ENCODE measurements at regions not wholly inside any gene's neighbourhood (a gene's known extent, or its start where the extent isn't known, plus 50 kb on each side); places are given as distances from the start of the nearest gene placed in this dataset.

DNA sequence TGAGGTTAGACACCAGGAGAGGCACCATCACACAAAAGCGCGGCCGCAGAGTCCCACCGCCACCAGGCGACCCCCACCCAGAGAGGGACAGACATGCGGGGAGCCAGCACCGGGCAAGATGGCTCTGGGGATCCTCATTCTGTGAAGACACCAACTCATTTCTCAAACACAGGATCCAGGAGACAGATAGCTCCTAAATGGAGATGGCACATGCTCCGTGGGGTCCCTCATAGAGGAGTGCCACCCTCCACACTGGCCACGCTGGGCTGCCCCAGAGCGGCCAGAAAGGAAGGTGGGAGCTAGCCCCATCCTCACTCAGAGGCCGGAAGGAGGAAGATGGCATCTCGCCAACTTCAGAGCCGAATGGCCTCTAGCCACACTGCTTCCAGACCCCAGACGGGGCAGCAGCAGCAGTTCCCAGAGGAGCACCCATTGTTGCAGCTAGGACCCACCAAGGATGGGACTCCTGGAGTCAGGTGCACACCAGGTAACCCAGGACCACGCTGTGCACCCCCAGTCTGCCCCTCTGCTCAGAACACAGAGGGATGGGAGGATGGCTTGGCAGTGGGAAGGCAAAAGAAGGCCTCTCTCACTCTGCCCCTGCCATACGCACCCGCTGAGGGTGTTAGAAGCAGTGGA, 78.6 kb downstream of the ZIC5 start:
- TF ChIP-seq, protein P1, sequence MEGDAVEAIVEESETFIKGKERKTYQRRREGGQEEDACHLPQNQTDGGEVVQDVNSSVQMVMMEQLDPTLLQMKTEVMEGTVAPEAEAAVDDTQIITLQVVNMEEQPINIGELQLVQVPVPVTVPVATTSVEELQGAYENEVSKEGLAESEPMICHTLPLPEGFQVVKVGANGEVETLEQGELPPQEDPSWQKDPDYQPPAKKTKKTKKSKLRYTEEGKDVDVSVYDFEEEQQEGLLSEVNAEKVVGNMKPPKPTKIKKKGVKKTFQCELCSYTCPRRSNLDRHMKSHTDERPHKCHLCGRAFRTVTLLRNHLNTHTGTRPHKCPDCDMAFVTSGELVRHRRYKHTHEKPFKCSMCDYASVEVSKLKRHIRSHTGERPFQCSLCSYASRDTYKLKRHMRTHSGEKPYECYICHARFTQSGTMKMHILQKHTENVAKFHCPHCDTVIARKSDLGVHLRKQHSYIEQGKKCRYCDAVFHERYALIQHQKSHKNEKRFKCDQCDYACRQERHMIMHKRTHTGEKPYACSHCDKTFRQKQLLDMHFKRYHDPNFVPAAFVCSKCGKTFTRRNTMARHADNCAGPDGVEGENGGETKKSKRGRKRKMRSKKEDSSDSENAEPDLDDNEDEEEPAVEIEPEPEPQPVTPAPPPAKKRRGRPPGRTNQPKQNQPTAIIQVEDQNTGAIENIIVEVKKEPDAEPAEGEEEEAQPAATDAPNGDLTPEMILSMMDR (IDR thresholded peaks at IDR 0.05; ENCODE audit: low read depth, low read length): no peak
- TF ChIP-seq MYC (IDR thresholded peaks at IDR 0.05; ENCODE audit: low read depth, low read length): no peak
- TF ChIP-seq MAX (IDR thresholded peaks at IDR 0.05; ENCODE audit: low read depth, low read length): no peak
- no peak for TF ChIP-seq POLR2A (IDR thresholded peaks at IDR 0.05; ENCODE audit: extremely low read depth, insufficient read length)
- no peak overlapping the region for H3K4me3 ChIP-seq (ENCODE audit: low read depth, low read length)
- no peak for DNase-seq (ENCODE audit: low read depth)

DNA sequence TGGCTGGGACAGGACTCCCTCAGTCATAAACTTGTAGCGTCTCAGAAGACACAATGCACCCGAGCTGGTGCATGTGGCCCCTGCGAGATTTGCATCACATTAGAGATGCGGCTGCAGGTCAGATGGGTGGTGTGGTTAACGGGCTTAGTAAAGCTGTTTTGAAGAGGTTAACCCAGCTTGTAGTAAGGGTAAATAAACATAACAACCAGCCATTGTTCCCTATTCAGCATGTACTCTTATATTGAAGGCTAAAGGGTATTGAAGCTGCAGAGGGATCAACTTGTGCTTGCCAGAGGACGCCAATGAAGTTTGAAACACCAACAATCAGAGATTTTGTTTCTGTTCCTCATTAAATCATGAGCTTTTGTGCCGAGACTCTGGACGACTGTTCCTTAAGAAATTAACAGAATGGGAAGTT, 79.4 kb downstream of the ZIC5 start:
- no peak overlapping the region for H3K4me3 ChIP-seq (ENCODE audit: low read depth, low read length)
- no peak for DNase-seq (ENCODE audit: low read depth)
- TF ChIP-seq MAX (IDR thresholded peaks at IDR 0.05; ENCODE audit: low read depth, low read length) (no peak), POLR2A (IDR thresholded peaks at IDR 0.05; ENCODE audit: extremely low read depth, insufficient read length) (no peak), MYC (IDR thresholded peaks at IDR 0.05; ENCODE audit: low read depth, low read length) (no peak)
- TF ChIP-seq, protein P1 (IDR thresholded peaks at IDR 0.05; ENCODE audit: low read depth, low read length): no peak

DNA sequence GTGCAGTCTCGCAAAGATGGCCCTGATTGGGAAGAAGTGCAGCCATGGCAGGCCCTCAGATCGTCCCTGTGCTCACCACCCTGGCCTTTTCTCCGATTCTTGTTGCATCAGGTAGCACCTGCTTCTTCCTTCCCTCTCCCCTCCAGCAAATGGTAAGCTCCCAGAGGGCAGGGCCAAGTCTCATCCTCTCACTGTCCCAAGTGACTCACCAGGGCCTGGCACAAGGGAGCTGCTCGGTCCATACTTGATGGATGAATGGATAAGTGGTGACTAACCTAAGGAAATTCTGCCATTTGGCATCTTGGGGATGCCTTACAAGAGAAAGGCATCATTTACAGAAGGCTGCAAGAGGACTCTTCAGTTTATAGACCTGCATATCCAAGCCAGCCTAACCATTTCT, 84.9 kb downstream of the ZIC5 start:
- DNase-seq (ENCODE audit: low read depth): no peak
- H3K4me3 ChIP-seq (ENCODE audit: low read depth, low read length): no peak overlapping the region

DNA sequence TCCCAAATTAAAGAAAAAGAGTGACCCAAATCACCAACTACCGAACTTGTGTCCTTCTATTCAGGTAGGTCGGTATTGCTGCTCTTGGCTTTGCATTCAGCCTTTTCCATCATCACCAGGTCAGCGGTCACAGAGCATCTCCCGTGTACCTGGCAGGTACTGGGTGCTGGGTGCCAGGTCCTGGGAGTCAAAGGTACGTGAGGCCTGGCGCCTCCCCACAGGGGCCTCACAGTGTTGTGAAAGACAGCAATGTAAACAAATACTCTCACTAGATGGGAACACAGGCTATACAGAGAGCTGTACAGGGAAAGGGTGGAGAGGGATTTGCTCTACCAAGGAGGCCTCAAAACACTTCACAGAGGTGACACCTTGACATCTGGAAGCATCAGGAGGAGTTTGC, 86.7 kb downstream of the ZIC5 start:
- TF ChIP-seq, protein P1 (IDR thresholded peaks at IDR 0.05; ENCODE audit: low read depth, low read length): no peak
- no peak for TF ChIP-seq POLR2A (IDR thresholded peaks at IDR 0.05; ENCODE audit: extremely low read depth, insufficient read length)
- no peak for TF ChIP-seq MAX (IDR thresholded peaks at IDR 0.05; ENCODE audit: low read depth, low read length)
- TF ChIP-seq MYC (IDR thresholded peaks at IDR 0.05; ENCODE audit: low read depth, low read length): no peak
- DNase-seq (ENCODE audit: low read depth): no peak
- no peak overlapping the region for H3K4me3 ChIP-seq (ENCODE audit: low read depth, low read length)

More for the DNA sequence above, 84.9 kb downstream of the ZIC5 start:
- TF ChIP-seq, protein P1 (IDR thresholded peaks at IDR 0.05; ENCODE audit: low read depth, low read length): no peak

GRCh38 chr13:99883805-99884204, 87.8 kb downstream of the ZIC5 start:
- no peak for TF ChIP-seq MYC (IDR thresholded peaks at IDR 0.05; ENCODE audit: low read depth, low read length)
- no peak for TF ChIP-seq MAX (IDR thresholded peaks at IDR 0.05; ENCODE audit: low read depth, low read length)
- TF ChIP-seq POLR2A (IDR thresholded peaks at IDR 0.05; ENCODE audit: extremely low read depth, insufficient read length): no peak
- TF ChIP-seq, protein P1 (IDR thresholded peaks at IDR 0.05; ENCODE audit: low read depth, low read length): no peak
- no peak for DNase-seq (ENCODE audit: low read depth)
- H3K4me3 ChIP-seq (ENCODE audit: low read depth, low read length): no peak overlapping the region
